Mucosa of descending colon (tissue), 3 donors: ENCODE measurements at regions not wholly inside any gene's neighbourhood (a gene's known extent, or its start where the extent isn't known, plus 50 kb on each side); places are given as distances from the start of the nearest gene placed in this dataset.

ENCODE experiments used
- ATAC-seq: fragments of 200-7000 bp; cut with Tn5 transposase; one replicate; pipeline ENCODE4 v1.9.1; 2020; ENCODE audit warnings: mild to moderate bottlenecking, moderate library complexity
- DNase-seq, 3 donors: peaks; one replicate each; pipeline ENCODE4 v3.0.0-alpha.2; 2020
- H3K36me3 ChIP-seq: fragments of 200-600 bp; one replicate; pipeline ENCODE4 v1.8.0; 2021; ENCODE audit warnings: low read depth, mild to moderate bottlenecking
- H3K4me1 ChIP-seq: fragments of 200-600 bp; one replicate; pipeline ENCODE4 v1.8.0; 2021; ENCODE audit warnings: low read depth, mild to moderate bottlenecking
- H3K4me3 ChIP-seq: fragments of 200-600 bp; one replicate; pipeline ENCODE4 v1.8.0; 2021; ENCODE audit warnings: mild to moderate bottlenecking
- H3K9me3 ChIP-seq: fragments of 200-600 bp; one replicate; pipeline ENCODE4 v1.8.0; 2021; ENCODE audit warnings: mild to moderate bottlenecking
- CTCF ChIP-seq: fragments of 200-600 bp; IDR thresholded peaks from one replicate; pipeline ENCODE4 v1.8.0; 2022; ENCODE audit warnings: antibody characterized with exemption, mild to moderate bottlenecking
- intact Hi-C, 2 donors: fragments of 100-400 bp; cut with DNase I in 1 of 2; cut with micrococcal nuclease in 1 of 2; formaldehyde crosslinking; loops; one replicate each; pipeline versions ENCODE4 v1.11.0 to v1.11.1; 2022; cut with DNase I, micrococcal nuclease
- donor health status: DM: no; HTN: no; CAD: no; lungs with moderate emphysema.
- donor health status: DM: no; HTN: no; CAD: no.
- donor health status: DM: no; HTN: yes; CAD: no.

DNA sequence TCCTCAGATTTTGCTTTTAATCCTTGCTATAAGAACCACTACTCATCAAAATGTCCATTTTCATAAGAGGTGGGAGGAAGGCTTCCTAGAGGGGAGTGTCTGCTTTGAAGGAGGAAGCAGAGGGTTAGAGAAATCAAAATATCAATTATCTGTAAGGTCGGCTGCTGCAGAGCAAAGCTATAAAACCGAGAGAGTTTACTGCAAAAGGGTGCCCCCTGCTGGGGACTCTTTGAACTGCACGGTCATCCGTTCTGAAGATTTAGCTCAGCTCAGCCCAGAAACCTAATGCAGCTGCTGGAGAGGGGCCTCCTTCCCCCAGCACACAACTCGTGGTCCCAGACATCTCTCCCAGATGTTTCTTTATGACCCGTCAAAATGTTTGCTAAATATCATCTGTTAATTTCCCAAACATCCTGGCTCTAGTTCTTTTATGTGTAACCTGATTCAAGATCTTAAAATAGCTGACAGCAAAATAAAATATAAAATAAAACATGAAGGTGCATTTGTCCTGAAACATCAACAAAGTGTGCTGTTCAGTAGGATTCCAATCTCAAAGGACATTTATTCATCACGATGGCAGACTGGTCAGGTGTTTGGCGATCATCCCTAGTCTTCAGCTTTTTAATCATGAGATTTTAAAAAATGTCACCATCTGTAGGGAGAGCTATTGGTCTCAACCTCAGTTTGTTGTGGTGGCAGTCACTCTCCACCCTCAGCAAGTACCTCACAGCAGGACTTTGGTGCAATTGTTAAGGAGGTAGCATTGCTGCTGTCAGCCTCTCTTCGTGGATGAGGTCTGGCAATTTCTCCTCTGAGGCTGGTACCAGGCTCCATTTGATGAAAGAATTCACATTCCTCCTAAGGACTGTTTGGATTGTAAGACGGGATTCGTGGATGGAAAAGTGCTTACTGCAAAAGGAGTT, 185.9 kb downstream of the MTX2 start:
- peak; percentile 70 to 98 (median 88) for DNase-seq
- no peak overlapping the region for H3K4me3 ChIP-seq
- no peaks in the 10 kb centered on the region for H3K4me1 ChIP-seq
- peak; percentile 80 for TF ChIP-seq CTCF
- intact Hi-C loops: loop anchor here (2.0 to 10.0 kb wide), 4 partner anchors 100 to 314 kb away; no protein-coding TSS in a partner anchor
- peak; percentile 90 for ATAC-seq
- no peaks in the 10 kb centered on the region for H3K36me3 ChIP-seq
- H3K9me3 ChIP-seq: no peaks in the 10 kb centered on the region

- H3K36me3 ChIP-seq: no peaks in the 10 kb centered on the region
- TF ChIP-seq CTCF: no peak
- no peak overlapping the region for H3K4me3 ChIP-seq
- no peaks in the 10 kb centered on the region for H3K4me1 ChIP-seq
- ATAC-seq: peak; percentile 61
- intact Hi-C loops: loop anchor here (2.0 to 10.0 kb wide), 4 partner anchors 99 to 315 kb away; no protein-coding TSS in a partner anchor
- DNase-seq: peak; percentile 8 to 46 (median 29)
- no peaks in the 10 kb centered on the region for H3K9me3 ChIP-seq
Observed at GRCh38 chr2:176455816-176456291, 186.6 kb downstream of the MTX2 start.

GRCh38 chr2:176457481-176457880, 188.2 kb downstream of the MTX2 start:
- intact Hi-C loops: loop anchor here (5.0 to 10.0 kb wide), 3 partner anchors 97 to 315 kb away; no protein-coding TSS in a partner anchor

DNA sequence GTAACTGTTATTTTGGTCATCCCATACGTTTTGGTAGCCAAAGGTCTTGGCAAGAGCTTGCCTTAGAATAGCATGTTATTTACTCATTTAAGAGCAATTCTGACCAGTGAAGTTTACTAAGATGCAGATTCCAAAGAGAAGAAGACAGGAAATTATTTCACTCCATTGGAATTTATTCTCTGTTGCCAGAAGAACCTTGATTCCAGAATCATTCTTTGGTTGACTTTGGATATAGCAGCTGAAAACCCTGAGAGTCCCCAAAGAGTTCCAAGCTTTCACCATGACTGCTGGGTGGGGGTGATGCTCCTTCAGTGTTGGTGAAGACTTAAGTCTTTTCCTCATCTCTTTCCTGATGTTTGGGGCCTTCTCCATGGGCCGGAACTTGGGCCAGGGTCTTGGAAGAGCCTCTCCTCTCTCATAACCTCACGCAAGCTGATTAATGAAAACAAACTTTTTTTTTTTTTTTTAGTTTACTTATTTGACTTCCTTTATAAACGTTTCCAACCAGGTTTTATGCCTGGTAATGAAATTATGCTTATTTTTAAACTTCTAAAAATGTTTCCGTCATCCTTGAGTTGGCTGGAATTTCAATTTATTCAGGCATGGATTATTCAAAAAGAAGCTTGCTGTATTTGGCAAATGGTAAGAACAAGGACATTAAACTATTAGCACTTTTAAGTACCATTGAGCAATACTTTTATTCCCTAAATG, 192.0 kb downstream of the MTX2 start:
- TF ChIP-seq CTCF: no peak
- intact Hi-C loops: no loop called here
- no peaks in the 10 kb centered on the region for H3K36me3 ChIP-seq
- H3K9me3 ChIP-seq: no peaks in the 10 kb centered on the region
- no peak overlapping the region for H3K4me3 ChIP-seq
- H3K4me1 ChIP-seq: no peaks in the 10 kb centered on the region
- ATAC-seq (no peak), DNase-seq (no peak)

More at GRCh38 chr2:176457481-176457880, 188.2 kb downstream of the MTX2 start:
- ATAC-seq (no peak), DNase-seq (no peak)
- Histone ChIP-seq H3K36me3 (no peaks in the 10 kb centered on the region), H3K4me3 (no peak overlapping the region), H3K4me1 (no peaks in the 10 kb centered on the region), H3K9me3 (no peaks in the 10 kb centered on the region)
- no peak for TF ChIP-seq CTCF

DNA sequence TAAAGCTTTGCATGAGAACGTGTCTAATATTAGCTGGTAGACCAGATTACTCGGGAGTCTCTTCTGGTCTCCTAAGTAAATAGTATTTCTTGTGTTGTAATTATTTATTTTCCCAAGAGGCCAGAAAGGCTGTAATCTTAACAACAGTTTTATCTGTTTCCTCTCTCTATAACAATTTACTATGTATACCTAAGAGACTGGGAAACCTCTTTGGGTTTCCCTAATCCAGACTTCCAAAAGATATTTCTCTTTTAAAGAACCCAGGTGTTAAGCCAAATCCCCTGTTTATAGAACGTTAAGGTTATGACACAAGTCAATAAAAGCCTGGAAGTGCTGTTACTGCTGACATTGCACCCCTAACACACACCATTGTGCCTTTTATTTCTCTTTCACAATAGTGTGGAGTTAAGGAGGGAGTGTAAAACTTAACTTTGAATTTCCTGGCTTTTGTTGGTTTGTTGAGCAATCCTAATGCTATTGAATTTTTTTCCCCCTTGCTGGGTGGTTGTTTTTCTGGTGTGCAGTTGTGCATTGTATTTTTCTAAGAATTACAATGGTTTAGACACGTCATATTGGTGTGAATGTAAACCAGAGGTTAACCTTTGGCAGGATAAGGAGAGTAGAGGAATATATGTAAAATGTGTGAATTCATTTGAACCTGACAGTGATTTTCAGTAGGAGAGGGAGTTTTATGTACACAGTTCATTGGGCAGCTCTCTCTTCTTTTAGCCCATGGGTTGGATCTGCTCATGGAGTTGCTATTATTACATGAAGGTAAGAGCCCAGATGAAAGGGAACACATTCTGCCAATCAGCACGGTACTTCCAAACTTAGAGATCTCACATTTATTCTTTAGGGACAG, 192.8 kb downstream of the MTX2 start:
- Histone ChIP-seq H3K4me3 (no peak overlapping the region), H3K9me3 (no peaks in the 10 kb centered on the region), H3K36me3 (no peaks in the 10 kb centered on the region), H3K4me1 (no peaks in the 10 kb centered on the region)
- no peak for DNase-seq
- TF ChIP-seq CTCF: no peak
- ATAC-seq: peak; percentile 80
- intact Hi-C loops: no loop called here
